Prostate gland (tissue), 2 donors: ENCODE measurements at regions not wholly inside any gene's neighbourhood (a gene's known extent, or its start where the extent isn't known, plus 50 kb on each side); places are given as distances from the start of the nearest gene placed in this dataset.
"Not testable (repeated sequence)": the region's sequence is repeated elsewhere in the genome, so short reads cannot be mapped to it uniquely, and the experiment has no call there.

Experiments used
- DNase-seq: peaks from one replicate; pipeline ENCODE4 v3.0.0-alpha.2; 2019; ENCODE audit warnings: low spot score
- H3K27ac ChIP-seq, 2 donors: fragments of 200-600 bp; sonication (generic); 2 replicates each; pipeline ENCODE4 v1.5.1; 2017 to 2019
- H3K27me3 ChIP-seq: fragments of 200-600 bp; sonication (generic); replicated peaks from 2 replicates; pipeline ENCODE4 v1.5.1; 2019; ENCODE audit not compliant: insufficient read depth
- H3K36me3 ChIP-seq, 2 donors: fragments of 200-600 bp; sonication (generic); 1 replicate in 1 of 2; 2 replicates in 1 of 2; pipeline versions ENCODE4 v1.5.1 to v1.8.1; 2017 to 2019
- H3K4me1 ChIP-seq: fragments of 200-600 bp; sonication (generic); replicated peaks from 2 replicates; pipeline ENCODE4 v1.5.1; 2019
- H3K4me3 ChIP-seq, 2 donors: fragments of 200-600 bp; sonication (generic); 2 replicates each; pipeline ENCODE4 v1.5.1; 2017 to 2019
- H3K9me3 ChIP-seq: fragments of 200-600 bp; sonication (generic); 2 replicates; pipeline ENCODE4 v1.5.1; 2017
- CTCF ChIP-seq, 4 experiments: fragments of 200-600 bp in 2 of 4; fragments of 450-650 bp in 2 of 4; sonication (generic) in 2 of 4; IDR thresholded peaks; 1 replicate in 3 of 4; 2 replicates in 1 of 4; pipeline ENCODE4 v1.5.1; 2016 to 2019; ENCODE audit warnings: antibody characterized with exemption in 4 of 4, mild to moderate bottlenecking in 2 of 4, moderate library complexity in 2 of 4
- POLR2A ChIP-seq: fragments of 450-650 bp; IDR thresholded peaks from one replicate; pipeline ENCODE4 v1.6.1; 2016; ENCODE audit warnings: antibody characterized with exemption, mild to moderate bottlenecking
- POLR2AphosphoS5 ChIP-seq: sonication (generic); formaldehyde crosslinking; IDR thresholded peaks from one replicate; pipeline ENCODE4 v1.6.1; 2017; ENCODE audit warnings: antibody characterized with exemption
- WGBS: methylation state at CpG from one replicate; pipeline ENCODE4 v1.1.5; 2018; 5-methylcytosine and 5-hydroxymethylcytosine counted together
- intact Hi-C: fragments of 100-400 bp; cut with DNase I; formaldehyde crosslinking; loops from one replicate; pipeline ENCODE4 v1.14.2; 2022

GRCh38 chr3:89912031-89912430 lies 804.6 kb downstream of the EPHA3 start:
- no peaks in the 10 kb centered on the region for H3K27me3 ChIP-seq
- intact Hi-C loops: no loop called here
- H3K36me3 ChIP-seq: no peaks in the 10 kb centered on the region
- H3K4me3 ChIP-seq: no peak overlapping the region
- H3K27ac ChIP-seq: no peak overlapping the region
- H3K4me1 ChIP-seq: no peaks in the 10 kb centered on the region
- no peak for TF ChIP-seq POLR2AphosphoS5
- no peak for TF ChIP-seq POLR2A
- TF ChIP-seq CTCF (IDR thresholded peaks at IDR 0.05): no peak
- WGBS: 76% methylated on average over 6 of the region's 6 CpGs
- no peaks in the 10 kb centered on the region for H3K9me3 ChIP-seq
- no peak for DNase-seq

- Histone ChIP-seq H3K27ac (no peak overlapping the region), H3K36me3 (no peaks in the 10 kb centered on the region), H3K4me3 (no peak overlapping the region), H3K4me1 (no peaks in the 10 kb centered on the region), H3K9me3 (no peaks in the 10 kb centered on the region), H3K27me3 (no peaks in the 10 kb centered on the region)
- TF ChIP-seq POLR2AphosphoS5 (no peak), POLR2A (no peak), CTCF (IDR thresholded peaks at IDR 0.05) (no peak)
- 66% methylated on average over 2 of the region's 2 CpGs for WGBS
- DNase-seq: no peak
- intact Hi-C loops: no loop called here
These were observed 816.6 kb downstream of the EPHA3 start for GRCh38 chr3:89923921-89924610.

GRCh38 chr3:89925976-89926375 lies 818.6 kb downstream of the EPHA3 start:
- intact Hi-C loops: no loop called here
- no peak overlapping the region for H3K27ac ChIP-seq
- TF ChIP-seq CTCF (IDR thresholded peaks at IDR 0.05) (no peak), POLR2A (no peak), POLR2AphosphoS5 (no peak)
- DNase-seq: no peak
- H3K4me3 ChIP-seq: no peak overlapping the region
- H3K36me3 ChIP-seq: no peaks in the 10 kb centered on the region
- H3K9me3 ChIP-seq: no peaks in the 10 kb centered on the region
- 78% methylated on average over 3 of the region's 3 CpGs for WGBS
- H3K27me3 ChIP-seq: no peaks in the 10 kb centered on the region
- no peaks in the 10 kb centered on the region for H3K4me1 ChIP-seq

GRCh38 chr3:89932882-89933281 lies 825.5 kb downstream of the EPHA3 start:
- Histone ChIP-seq H3K4me3 (no peak overlapping the region), H3K9me3 (no peaks in the 10 kb centered on the region), H3K27ac (no peak overlapping the region), H3K4me1 (no peaks in the 10 kb centered on the region), H3K36me3 (no peaks in the 10 kb centered on the region), H3K27me3 (no peaks in the 10 kb centered on the region)
- intact Hi-C loops: no loop called here
- DNase-seq: no peak
- WGBS: 90% methylated on average over 5 of the region's 5 CpGs
- no peak for TF ChIP-seq POLR2AphosphoS5

- 78% methylated on average over 14 of the region's 14 CpGs for WGBS
- H3K9me3 ChIP-seq, H3K4me1 ChIP-seq, H3K4me3 ChIP-seq, H3K36me3 ChIP-seq, H3K27ac ChIP-seq, H3K27me3 ChIP-seq, DNase-seq, intact Hi-C loops: not testable (repeated sequence)
These were observed 837.0 kb downstream of the EPHA3 start for GRCh38 chr3:89944461-89944860.

- Histone ChIP-seq H3K4me1 (no peaks in the 10 kb centered on the region), H3K27me3 (no peaks in the 10 kb centered on the region), H3K27ac (no peak overlapping the region), H3K4me3 (no peak overlapping the region), H3K36me3 (no peaks in the 10 kb centered on the region), H3K9me3 (no peaks in the 10 kb centered on the region)
- no peak for DNase-seq
- TF ChIP-seq POLR2AphosphoS5: no peak
- TF ChIP-seq POLR2A: no peak
- TF ChIP-seq CTCF (IDR thresholded peaks at IDR 0.05): no peak
- WGBS: 64% methylated on average over 1 of the region's 1 CpG
- intact Hi-C loops: no loop called here
These were observed 839.5 kb downstream of the EPHA3 start for GRCh38 chr3:89946884-89947283.
